ENCODE measurements at regions not wholly inside any gene's neighbourhood (a gene's known extent, or its start where the extent isn't known, plus 50 kb on each side); places are given as distances from the start of the nearest gene placed in this dataset.

GRCh38 chr13:19052931-19053330 is 128.7 kb downstream of the TUBA3C start:
- H3K27ac Mint-ChIP-seq, result no peak overlapping the region
- H3K4me1 ChIP-seq (ENCODE audit: insufficient read depth, low read length), result no peaks in the 10 kb centered on the region
- H3K14ac ChIP-seq (ENCODE audit: insufficient read depth, low read length), result no peak overlapping the region
- DNase-seq, result no peak
- no peaks in the 10 kb centered on the region for H3K79me2 ChIP-seq (ENCODE audit: insufficient read depth, low read length)
- H3K4me1 Mint-ChIP-seq, result no peaks in the 10 kb centered on the region
- no peak overlapping the region for H2AK5ac ChIP-seq (ENCODE audit: insufficient read length, low read length)
- H3K56ac ChIP-seq (ENCODE audit: insufficient read length, low read depth, low read length), result no peak overlapping the region
- H2AFZ ChIP-seq (ENCODE audit: low read length), result no peak overlapping the region
- H3K9me3 ChIP-seq (ENCODE audit: control insufficient read depth, low read depth, low read length), result peaks cover 96% of the 10 kb centered on the region
- H3K27ac ChIP-seq (ENCODE audit: insufficient read length, low read depth, low read length), result no peak overlapping the region
- H4K91ac ChIP-seq (ENCODE audit: insufficient read length, low read depth, low read length), result no peak overlapping the region
- peaks cover 2% of the 10 kb centered on the region for H3K27me3 Mint-ChIP-seq (ENCODE audit: low read depth)
- H3K36me3 Mint-ChIP-seq (ENCODE audit: insufficient read depth in 1 of 3, low read depth in 3 of 3), result peaks cover 15 to 39% (median 25%) of the 10 kb centered on the region in 3 experiments; a peak in 6 of 7 replicates
- H2BK15ac ChIP-seq (ENCODE audit: low read depth, low read length), result no peak overlapping the region
- H4K20me1 ChIP-seq (ENCODE audit: control insufficient read depth, insufficient read depth, insufficient read length), result no peaks in the 10 kb centered on the region
- no peak overlapping the region for H2BK120ac ChIP-seq (ENCODE audit: low read depth, low read length, poor library complexity, severe bottlenecking)
- no peak overlapping the region for H3K18ac ChIP-seq (ENCODE audit: insufficient read length, low read depth, low read length)
- peaks cover 98 to 100% of the 10 kb centered on the region in 2 experiments for H3K9me3 Mint-ChIP-seq
- H4K5ac ChIP-seq (ENCODE audit: insufficient read length, low read depth, low read length), result no peak overlapping the region
- H3K23ac ChIP-seq (ENCODE audit: insufficient read length, low read depth, low read length), result no peak overlapping the region
- H3K4me3 Mint-ChIP-seq, result no peak overlapping the region
- H3K4me2 ChIP-seq (ENCODE audit: insufficient read depth, insufficient read length, low read length), result no peak overlapping the region
- WGBS (ENCODE audit: extremely low coverage, insufficient read length, low lambda C conversion rate), result no CpG with 5 or more reads among the region's 11 CpGs
- no peak overlapping the region for H2BK20ac ChIP-seq (ENCODE audit: low read depth, low read length, poor library complexity, severe bottlenecking)
- no peaks in the 10 kb centered on the region for H3K27me3 ChIP-seq (ENCODE audit: insufficient read depth, low read length)
- H4K8ac ChIP-seq (replicated peaks; ENCODE audit: insufficient read length, low read depth, low read length), result no peak overlapping the region
- no peak overlapping the region for H2BK5ac ChIP-seq (ENCODE audit: insufficient read length, low read length)
- H3K4ac ChIP-seq (ENCODE audit: low read depth, low read length), result no peak overlapping the region
- TF ChIP-seq CTCF (conservative IDR thresholded peaks at IDR 0.05), result no peak
- H3K79me1 ChIP-seq (ENCODE audit: insufficient read depth, low read depth, low read length, poor library complexity, severe bottlenecking), result no peaks in the 10 kb centered on the region
- no peak overlapping the region for H2BK12ac ChIP-seq (ENCODE audit: insufficient read length, low read depth, low read length)
- H3K9ac ChIP-seq (ENCODE audit: extremely low read depth, insufficient read length, low read length), result no peak overlapping the region
- no peaks in the 10 kb centered on the region for H3K23me2 ChIP-seq (ENCODE audit: insufficient read length, low read depth, low read length, poor library complexity, severe bottlenecking)
- no peak overlapping the region for H3T11ph ChIP-seq (ENCODE audit: low read length)
